Esophagus muscularis mucosa (tissue), 3 donors: ENCODE measurements at regions not wholly inside any gene's neighbourhood (a gene's known extent, or its start where the extent isn't known, plus 50 kb on each side); places are given as distances from the start of the nearest gene placed in this dataset.

Experiments used
- CTCF ChIP-seq, 3 experiments: fragments of 200-600 bp in 2 of 3; fragments of 450-650 bp in 1 of 3; sonication (generic) in 2 of 3; IDR thresholded peaks; one replicate each; pipeline ENCODE4 v1.5.1; 2017 to 2019; ENCODE audit warnings: antibody characterized with exemption in 3 of 3, mild to moderate bottlenecking in 2 of 3, moderate library complexity in 1 of 3
- POLR2A ChIP-seq: fragments of 450-650 bp; IDR thresholded peaks from one replicate; pipeline ENCODE4 v1.6.1; 2017; ENCODE audit warnings: antibody characterized with exemption, moderate library complexity, mild to moderate bottlenecking, low read depth
- POLR2AphosphoS5 ChIP-seq, 2 donors: sonication (generic); formaldehyde crosslinking; IDR thresholded peaks; one replicate each; pipeline ENCODE4 v1.6.1; 2017; ENCODE audit warnings: antibody characterized with exemption in 2 of 2

DNA sequence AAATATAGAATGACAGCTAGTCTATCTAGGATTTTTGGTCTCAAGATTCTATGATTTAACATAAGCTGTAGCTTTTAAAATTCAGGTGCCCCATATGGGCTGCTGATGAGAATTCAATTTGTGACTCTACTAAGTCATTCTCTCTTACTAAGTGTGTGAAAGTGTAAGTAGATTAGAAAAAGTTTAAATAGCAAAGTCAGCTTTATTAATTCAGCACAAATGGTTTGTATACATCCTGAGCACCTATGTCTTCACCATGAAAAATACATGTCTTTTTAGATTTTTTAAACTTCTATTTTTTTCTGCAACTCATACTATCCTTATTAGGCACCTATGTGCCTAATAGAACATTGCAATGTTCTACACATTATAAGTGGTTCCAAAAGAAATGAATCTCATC is 157.1 kb downstream of the METTL4 start:
- no peak for TF ChIP-seq CTCF (IDR thresholded peaks at IDR 0.05)
- TF ChIP-seq POLR2AphosphoS5 (IDR thresholded peaks at IDR 0.05), result no peak
- TF ChIP-seq POLR2A, result no peak
